ENCODE measurements at regions not wholly inside any gene's neighbourhood (a gene's known extent, or its start where the extent isn't known, plus 50 kb on each side); places are given as distances from the start of the nearest gene placed in this dataset.

DNA sequence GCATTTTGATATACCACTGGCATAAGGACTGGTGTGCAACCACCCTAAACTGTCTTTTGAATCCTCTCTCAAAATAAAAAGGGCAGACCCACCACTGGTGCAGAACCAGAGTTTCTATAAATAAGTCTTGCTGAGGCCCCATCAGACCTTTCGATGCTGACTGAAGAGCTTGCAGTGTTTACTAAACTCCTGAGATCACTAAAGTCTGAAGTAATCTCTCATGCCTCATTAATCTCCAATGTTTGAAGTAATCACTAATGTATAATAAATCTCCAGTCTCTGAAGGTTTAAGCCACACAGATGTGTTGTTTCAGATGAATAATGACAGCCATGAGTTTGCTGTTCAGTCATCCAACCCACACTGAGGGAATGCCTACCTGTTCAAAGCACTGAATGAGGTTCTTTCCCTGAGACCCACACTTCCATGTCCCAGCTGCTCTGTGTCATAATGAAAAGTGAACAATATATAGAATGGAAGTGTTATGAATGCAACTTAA, 50.6 kb upstream of the DEUP1 start:
- Histone ChIP-seq H3K9me3 (replicated peaks; ENCODE audit: control insufficient read depth, insufficient read depth, low read length) (no peaks in the 10 kb centered on the region), H3K4me2 (ENCODE audit: insufficient read depth, low read length) (no peak overlapping the region), H3K9me1 (replicated peaks; ENCODE audit: control insufficient read depth, extremely low read depth, insufficient read depth, low read length) (no peaks in the 10 kb centered on the region), H3K79me2 (ENCODE audit: control insufficient read depth, insufficient read depth, low read length) (no peaks in the 10 kb centered on the region), H3K27me3 (ENCODE audit: control insufficient read depth in 2 of 2, insufficient read depth in 2 of 2, low read length in 2 of 2) (no peaks in the 10 kb centered on the region), H4K20me1 (replicated peaks; ENCODE audit: control insufficient read depth, extremely low read depth, insufficient read depth, low read length) (no peaks in the 10 kb centered on the region), H3K27ac (ENCODE audit: insufficient read depth, low read depth, low read length) (no peak overlapping the region), H3K36me3 (ENCODE audit: control insufficient read depth in 2 of 2, extremely low read depth in 1 of 2, insufficient read depth in 2 of 2, low read length in 2 of 2) (no peaks in the 10 kb centered on the region), H3K4me3 (replicated peaks in 1 of 3; ENCODE audit: insufficient read depth in 1 of 3, low read depth in 1 of 3, low read length in 3 of 3) (no peak overlapping the region), H2AFZ (ENCODE audit: low read depth, low read length) (no peak overlapping the region), H3K4me1 (ENCODE audit: control insufficient read depth, extremely low read depth, insufficient read depth, low read length) (no peaks in the 10 kb centered on the region), H3K9ac (replicated peaks; ENCODE audit: extremely low read depth, insufficient read depth, low read length) (no peak overlapping the region)
- dilution Hi-C loops (cut with MboI; ENCODE audit: extremely low pct_ligation_motif_present, low sequenced_read_pairs), result no loop called here
- FAIRE-seq, result no peak
- CTCF ChIA-PET, result no interaction called here
- BruUV-seq (replicated peaks), result no TSS peak
- no peak for DNase-seq (ENCODE audit: low read depth, low spot score)
- intact Hi-C loops (cut with micrococcal nuclease), result no loop called here
- POLR2A ChIA-PET, result no interaction called here
- TF ChIP-seq FOS (IDR thresholded peaks at IDR 0.05; ENCODE audit: borderline replicate concordance, insufficient read depth, low read length) (no peak), JUN (IDR thresholded peaks at IDR 0.05; ENCODE audit: borderline replicate concordance, insufficient read depth, insufficient read length, low read depth) (no peak), GATA2 (IDR thresholded peaks at IDR 0.05; ENCODE audit: insufficient read depth, insufficient read length, low read depth, low read length) (no peak), POLR2AphosphoS5 (IDR thresholded peaks at IDR 0.05; ENCODE audit: insufficient read depth, low read depth, low read length) (no peak), MYC (IDR thresholded peaks at IDR 0.05; ENCODE audit: low read depth, low read length) (no peak)
- TF ChIP-seq, protein P1, sequence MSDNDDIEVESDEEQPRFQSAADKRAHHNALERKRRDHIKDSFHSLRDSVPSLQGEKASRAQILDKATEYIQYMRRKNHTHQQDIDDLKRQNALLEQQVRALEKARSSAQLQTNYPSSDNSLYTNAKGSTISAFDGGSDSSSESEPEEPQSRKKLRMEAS (IDR thresholded peaks at IDR 0.05; ENCODE audit: insufficient read depth, insufficient read length), result no peak
